ACHN (cell line): ENCODE measurements at regions not wholly inside any gene's neighbourhood (a gene's known extent, or its start where the extent isn't known, plus 50 kb on each side); places are given as distances from the start of the nearest gene placed in this dataset.
"Not testable (repeated sequence)": the region's sequence is repeated elsewhere in the genome, so short reads cannot be mapped to it uniquely, and the experiment has no call there.

Experiments used
- DNase-seq: peaks from one replicate; pipeline ENCODE4 v3.0.0-alpha.2; 2015
- in situ Hi-C: cut with HindIII; loops from 2 replicates; pipeline ENCODE4 v1.10.0; 2017; ENCODE audit warnings: low sequenced_read_pairs, low pct_ligation_motif_present, low pct_unique_long_range_greater_than_20kb

GRCh38 chr3:4107430-4107829, 195.7 kb upstream of the SETMAR start:
- in situ Hi-C loops = no loop called here
- no peak for DNase-seq

- in situ Hi-C loops = no loop called here
- DNase-seq = no peak
Observed at GRCh38 chr3:4113811-4114522, 189.2 kb upstream of the SETMAR start.

GRCh38 chr3:4119119-4119518, 184.1 kb upstream of the SETMAR start:
- DNase-seq = no peak
- in situ Hi-C loops = no loop called here

GRCh38 chr3:4125576-4125975, 177.6 kb upstream of the SETMAR start:
- DNase-seq = no peak
- in situ Hi-C loops = no loop called here

- in situ Hi-C loops = no loop called here
- DNase-seq = no peak
Observed at GRCh38 chr3:4138150-4138785, 164.9 kb upstream of the SETMAR start.

- no peak for DNase-seq
- in situ Hi-C loops = no loop called here
Observed at GRCh38 chr3:4138786-4139431, 164.3 kb upstream of the SETMAR start.

GRCh38 chr3:4139462-4140140, 163.6 kb upstream of the SETMAR start:
- in situ Hi-C loops = no loop called here
- no peak for DNase-seq

- in situ Hi-C loops = no loop called here
Observed at GRCh38 chr3:4140921-4141320, 162.2 kb upstream of the SETMAR start.

GRCh38 chr3:4147556-4148118, 155.5 kb upstream of the SETMAR start:
- in situ Hi-C loops = no loop called here
- no peak for DNase-seq

More at GRCh38 chr3:4140921-4141320, 162.2 kb upstream of the SETMAR start:
- DNase-seq = no peak

GRCh38 chr3:4149296-4149695, 153.9 kb upstream of the SETMAR start:
- DNase-seq = no peak
- in situ Hi-C loops = no loop called here

GRCh38 chr3:4150816-4151215, 152.4 kb upstream of the SETMAR start:
- in situ Hi-C loops = no loop called here

GRCh38 chr3:4151859-4152258, 151.3 kb upstream of the SETMAR start:
- in situ Hi-C loops = no loop called here
- DNase-seq = no peak

More at GRCh38 chr3:4150816-4151215, 152.4 kb upstream of the SETMAR start:
- DNase-seq = no peak

GRCh38 chr3:4153771-4154170, 149.4 kb upstream of the SETMAR start:
- no peak for DNase-seq

GRCh38 chr3:4158329-4158728, 144.8 kb upstream of the SETMAR start:
- in situ Hi-C loops = no loop called here
- no peak for DNase-seq

More at GRCh38 chr3:4153771-4154170, 149.4 kb upstream of the SETMAR start:
- in situ Hi-C loops = no loop called here

GRCh38 chr3:4162096-4162495, 141.1 kb upstream of the SETMAR start:
- no peak for DNase-seq
- in situ Hi-C loops = no loop called here

- in situ Hi-C loops = no loop called here
- no peak for DNase-seq
Observed at GRCh38 chr3:4163011-4163410, 140.2 kb upstream of the SETMAR start.

- DNase-seq = no peak
- in situ Hi-C loops = no loop called here
Observed at GRCh38 chr3:4166540-4166939, 136.6 kb upstream of the SETMAR start.

- in situ Hi-C loops, DNase-seq: not testable (repeated sequence)
Observed at GRCh38 chr3:4167230-4167629, 135.9 kb upstream of the SETMAR start.

- no peak for DNase-seq
- in situ Hi-C loops = no loop called here
Observed at GRCh38 chr3:4174791-4175190, 128.4 kb upstream of the SETMAR start.
